Fibroblast of lung (primary cell): ENCODE measurements at regions not wholly inside any gene's neighbourhood (a gene's known extent, or its start where the extent isn't known, plus 50 kb on each side); places are given as distances from the start of the nearest gene placed in this dataset.

ENCODE experiments used
- EZH2 ChIP-seq: IDR thresholded peaks from 2 replicates; pipeline ENCODE4 v1.5.1; 2012; ENCODE audit warnings: low read length, control low read depth, mild to moderate bottlenecking; ENCODE audit errors: missing control alignments
- TF ChIP-seq, protein P1 (sequence below), 2 donors: IDR thresholded peaks in 1 of 2; conservative IDR thresholded peaks in 1 of 2; 1 replicate in 1 of 2; 2 replicates in 1 of 2; pipeline ENCODE4 v1.5.1; 2011 to 2012; ENCODE audit warnings: low read length in 2 of 2, control low read depth in 1 of 2, inconsistent platforms in 1 of 2, low read depth in 1 of 2, mild to moderate bottlenecking in 1 of 2

DNA sequence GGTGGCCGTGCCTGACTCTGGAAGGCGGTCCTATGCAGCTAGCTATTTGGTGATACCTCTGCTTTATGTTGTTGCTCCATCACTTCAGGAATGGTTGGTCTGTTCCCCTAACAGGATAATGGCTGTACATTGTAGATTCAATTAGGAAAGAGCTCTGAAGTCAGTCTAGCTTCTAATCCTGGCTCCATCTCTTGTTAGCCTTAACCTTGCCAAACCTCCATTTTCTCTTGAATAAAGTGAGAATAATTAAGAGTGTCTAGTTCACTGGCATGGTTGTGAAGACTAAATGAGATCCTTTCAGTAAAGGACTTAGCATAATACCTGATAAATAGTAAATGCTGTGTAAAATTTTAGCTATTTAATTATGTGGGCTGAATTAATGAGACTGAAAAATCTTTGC, 262.5 kb upstream of the ARHGAP20 start:
- TF ChIP-seq, protein P1, sequence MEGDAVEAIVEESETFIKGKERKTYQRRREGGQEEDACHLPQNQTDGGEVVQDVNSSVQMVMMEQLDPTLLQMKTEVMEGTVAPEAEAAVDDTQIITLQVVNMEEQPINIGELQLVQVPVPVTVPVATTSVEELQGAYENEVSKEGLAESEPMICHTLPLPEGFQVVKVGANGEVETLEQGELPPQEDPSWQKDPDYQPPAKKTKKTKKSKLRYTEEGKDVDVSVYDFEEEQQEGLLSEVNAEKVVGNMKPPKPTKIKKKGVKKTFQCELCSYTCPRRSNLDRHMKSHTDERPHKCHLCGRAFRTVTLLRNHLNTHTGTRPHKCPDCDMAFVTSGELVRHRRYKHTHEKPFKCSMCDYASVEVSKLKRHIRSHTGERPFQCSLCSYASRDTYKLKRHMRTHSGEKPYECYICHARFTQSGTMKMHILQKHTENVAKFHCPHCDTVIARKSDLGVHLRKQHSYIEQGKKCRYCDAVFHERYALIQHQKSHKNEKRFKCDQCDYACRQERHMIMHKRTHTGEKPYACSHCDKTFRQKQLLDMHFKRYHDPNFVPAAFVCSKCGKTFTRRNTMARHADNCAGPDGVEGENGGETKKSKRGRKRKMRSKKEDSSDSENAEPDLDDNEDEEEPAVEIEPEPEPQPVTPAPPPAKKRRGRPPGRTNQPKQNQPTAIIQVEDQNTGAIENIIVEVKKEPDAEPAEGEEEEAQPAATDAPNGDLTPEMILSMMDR (conservative IDR thresholded peaks at IDR 0.05 in 1 of 2, IDR thresholded peaks at IDR 0.05 in 1 of 2; ENCODE audit: low read depth in 1 of 2, low read length in 2 of 2) = no peak
- TF ChIP-seq EZH2 = no peak
